ENCODE measurements at regions not wholly inside any gene's neighbourhood (a gene's known extent, or its start where the extent isn't known, plus 50 kb on each side); places are given as distances from the start of the nearest gene placed in this dataset.

DNA sequence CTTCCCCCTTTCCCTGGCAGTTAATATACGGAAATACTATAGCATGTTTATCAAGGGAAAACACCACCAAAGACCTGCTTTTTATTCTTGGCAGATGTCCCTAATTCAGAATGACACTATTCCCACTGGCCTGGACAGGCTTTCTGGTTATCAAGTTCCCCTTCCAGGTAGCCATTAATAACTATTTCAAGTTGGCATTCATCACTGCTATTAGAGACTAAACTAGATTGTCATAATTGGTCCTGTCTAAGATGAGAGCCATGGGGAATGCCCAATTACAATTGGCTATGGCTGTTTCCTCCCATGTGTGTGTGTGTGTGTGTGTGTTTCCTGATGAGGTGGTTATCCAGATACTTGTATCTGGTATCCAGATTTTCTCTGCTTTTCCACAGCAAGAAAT, 608.1 kb downstream of the SQOR start:
- DNase-seq (ENCODE audit: extremely low read depth, low read depth): no peak
- TF ChIP-seq, protein P1, sequence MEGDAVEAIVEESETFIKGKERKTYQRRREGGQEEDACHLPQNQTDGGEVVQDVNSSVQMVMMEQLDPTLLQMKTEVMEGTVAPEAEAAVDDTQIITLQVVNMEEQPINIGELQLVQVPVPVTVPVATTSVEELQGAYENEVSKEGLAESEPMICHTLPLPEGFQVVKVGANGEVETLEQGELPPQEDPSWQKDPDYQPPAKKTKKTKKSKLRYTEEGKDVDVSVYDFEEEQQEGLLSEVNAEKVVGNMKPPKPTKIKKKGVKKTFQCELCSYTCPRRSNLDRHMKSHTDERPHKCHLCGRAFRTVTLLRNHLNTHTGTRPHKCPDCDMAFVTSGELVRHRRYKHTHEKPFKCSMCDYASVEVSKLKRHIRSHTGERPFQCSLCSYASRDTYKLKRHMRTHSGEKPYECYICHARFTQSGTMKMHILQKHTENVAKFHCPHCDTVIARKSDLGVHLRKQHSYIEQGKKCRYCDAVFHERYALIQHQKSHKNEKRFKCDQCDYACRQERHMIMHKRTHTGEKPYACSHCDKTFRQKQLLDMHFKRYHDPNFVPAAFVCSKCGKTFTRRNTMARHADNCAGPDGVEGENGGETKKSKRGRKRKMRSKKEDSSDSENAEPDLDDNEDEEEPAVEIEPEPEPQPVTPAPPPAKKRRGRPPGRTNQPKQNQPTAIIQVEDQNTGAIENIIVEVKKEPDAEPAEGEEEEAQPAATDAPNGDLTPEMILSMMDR (IDR thresholded peaks at IDR 0.05; ENCODE audit: low read depth, low read length, missing control alignments): no peak

DNA sequence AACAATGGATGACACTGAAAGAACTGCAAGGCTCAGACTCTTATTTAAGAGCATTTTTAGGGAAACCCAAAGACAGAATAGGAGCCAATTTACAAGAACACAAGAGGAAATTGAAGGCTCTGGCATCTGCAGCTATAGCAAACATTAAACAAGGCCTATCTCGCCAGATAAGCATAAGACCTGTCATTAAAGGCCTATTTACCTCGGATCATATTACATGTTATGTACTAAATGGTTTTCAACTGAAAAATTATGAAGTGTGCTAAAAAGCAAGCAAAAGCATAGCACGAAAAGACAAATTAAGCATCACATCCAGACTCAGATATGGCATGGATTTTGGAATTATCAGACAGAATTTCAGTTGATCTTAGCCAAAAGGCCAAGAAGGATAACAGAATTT, 617.1 kb downstream of the SQOR start:
- no peak for DNase-seq (ENCODE audit: extremely low read depth, low read depth)
- TF ChIP-seq, protein P1 (IDR thresholded peaks at IDR 0.05; ENCODE audit: low read depth, low read length, missing control alignments): no peak

More for the DNA sequence above, 608.1 kb downstream of the SQOR start:
- H3K4me3 ChIP-seq (replicated peaks; ENCODE audit: low read depth, low read length): no peak overlapping the region

DNA sequence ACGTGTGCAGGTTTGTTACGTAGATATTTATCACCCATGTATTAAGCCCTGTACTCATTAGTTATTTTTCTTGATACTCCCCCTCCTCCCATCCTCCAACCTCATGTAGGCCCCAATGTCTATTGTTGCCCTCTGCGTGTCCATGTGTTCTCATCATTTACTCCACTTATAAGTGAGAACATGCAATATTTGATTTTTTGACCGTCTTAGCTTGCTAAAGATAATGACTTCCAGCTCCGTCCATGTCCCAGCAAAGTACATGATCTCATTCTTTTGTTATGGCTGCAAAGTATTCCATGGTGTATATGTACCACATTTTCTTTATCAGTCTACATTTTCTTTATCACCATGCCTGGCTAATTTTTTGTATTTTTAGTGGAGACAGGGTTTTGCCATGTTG, 623.2 kb downstream of the SQOR start:
- H3K4me3 ChIP-seq (replicated peaks; ENCODE audit: low read depth, low read length): no peak overlapping the region
- TF ChIP-seq, protein P1 (IDR thresholded peaks at IDR 0.05; ENCODE audit: low read depth, low read length, missing control alignments): no peak
- DNase-seq (ENCODE audit: extremely low read depth, low read depth): no peak

More for the DNA sequence above, 617.1 kb downstream of the SQOR start:
- H3K4me3 ChIP-seq (replicated peaks; ENCODE audit: low read depth, low read length): no peak overlapping the region

GRCh38 chr15:46260937-46261336, 626.1 kb downstream of the SQOR start:
- H3K4me3 ChIP-seq (replicated peaks; ENCODE audit: low read depth, low read length): no peak overlapping the region
- TF ChIP-seq, protein P1 (IDR thresholded peaks at IDR 0.05; ENCODE audit: low read depth, low read length, missing control alignments): no peak
- DNase-seq (ENCODE audit: extremely low read depth, low read depth): no peak

DNA sequence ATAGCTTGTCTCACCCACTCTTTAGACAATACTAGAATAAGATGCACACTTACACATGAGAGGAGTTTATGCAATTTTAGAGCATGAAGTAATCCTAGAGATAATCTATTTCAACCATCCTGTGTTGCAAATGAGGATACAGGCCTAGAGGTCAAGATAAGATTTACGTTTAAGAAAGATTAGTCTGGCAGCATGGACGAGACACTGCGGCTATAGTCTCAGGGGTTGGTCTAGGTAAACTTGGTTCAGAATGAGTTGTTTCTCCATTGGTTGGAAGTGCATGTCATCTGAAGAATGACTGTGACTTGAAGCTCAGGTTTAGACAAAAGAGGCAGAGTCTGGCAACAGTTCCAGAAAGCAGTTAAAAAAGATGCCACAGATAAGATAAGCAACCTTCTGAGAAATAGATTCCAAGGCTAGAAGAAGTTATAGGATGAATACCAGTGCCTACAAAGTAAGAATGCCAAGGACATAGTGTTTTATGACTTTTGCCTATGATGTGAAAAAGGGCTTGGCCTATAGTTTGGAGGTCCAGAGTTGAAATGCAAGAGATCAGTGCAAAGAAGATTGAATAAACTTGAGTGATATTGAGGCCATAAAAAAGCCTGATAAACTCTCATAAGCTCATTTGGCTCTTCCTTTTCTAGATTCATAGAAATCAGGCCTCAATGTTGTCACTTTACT, 631.0 kb downstream of the SQOR start:
- TF ChIP-seq, protein P1 (IDR thresholded peaks at IDR 0.05; ENCODE audit: low read depth, low read length, missing control alignments): no peak
- no peak overlapping the region for H3K4me3 ChIP-seq (replicated peaks; ENCODE audit: low read depth, low read length)
- no peak for DNase-seq (ENCODE audit: extremely low read depth, low read depth)

DNA sequence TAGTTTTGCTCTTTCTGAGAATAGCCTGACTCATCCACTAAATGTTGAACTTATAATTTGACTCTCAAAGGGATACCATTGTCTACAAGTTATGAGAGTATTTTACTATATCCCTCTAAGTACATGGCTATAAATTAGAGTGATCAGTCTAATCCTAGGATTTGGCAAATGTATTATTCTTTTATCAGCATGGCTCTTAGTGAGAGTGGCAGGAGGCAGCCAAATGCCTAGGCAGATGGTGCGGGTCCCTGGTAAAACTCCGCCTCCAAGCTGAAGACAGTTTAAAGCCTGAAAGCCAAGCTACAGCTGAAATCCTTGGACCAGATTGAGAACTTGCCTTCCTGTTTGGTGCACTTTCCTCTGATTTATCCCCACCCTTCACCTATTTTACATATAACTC, 631.8 kb downstream of the SQOR start:
- no peak overlapping the region for H3K4me3 ChIP-seq (replicated peaks; ENCODE audit: low read depth, low read length)
- no peak for DNase-seq (ENCODE audit: extremely low read depth, low read depth)
- TF ChIP-seq, protein P1 (IDR thresholded peaks at IDR 0.05; ENCODE audit: low read depth, low read length, missing control alignments): no peak
